HG03139 (cell line): ENCODE measurements at regions not wholly inside any gene's neighbourhood (a gene's known extent, or its start where the extent isn't known, plus 50 kb on each side); places are given as distances from the start of the nearest gene placed in this dataset.
"Not testable (repeated sequence)": the region's sequence is repeated elsewhere in the genome, so short reads cannot be mapped to it uniquely, and the experiment has no call there.

Experiments used
- ATAC-seq: cut with Tn5 transposase; IDR thresholded peaks from one replicate; pipeline ENCODE4 v1.9.1; 2021; ENCODE audit not compliant: unreplicated experiment

GRCh38 chr15:99481951-99482230 is 83.9 kb upstream of the MEF2A start:
- no peak for ATAC-seq

GRCh38 chr15:99482993-99483392 is 82.8 kb upstream of the MEF2A start:
- ATAC-seq: no peak

GRCh38 chr15:99485153-99485961 is 80.4 kb upstream of the MEF2A start:
- ATAC-seq: no peak

- no peak for ATAC-seq
Observed at GRCh38 chr15:99485992-99486370, 79.8 kb upstream of the MEF2A start.

GRCh38 chr15:99486371-99487336 is 79.1 kb upstream of the MEF2A start:
- no peak for ATAC-seq

- ATAC-seq: no peak
Observed at GRCh38 chr15:99487337-99487730, 78.5 kb upstream of the MEF2A start.

GRCh38 chr15:99492275-99492674 is 73.5 kb upstream of the MEF2A start:
- ATAC-seq: no peak

GRCh38 chr15:99492716-99493115 is 73.1 kb upstream of the MEF2A start:
- no peak for ATAC-seq

GRCh38 chr15:99493461-99493860 is 72.3 kb upstream of the MEF2A start:
- no peak for ATAC-seq

- not testable (repeated sequence) for ATAC-seq
Observed at GRCh38 chr15:99494536-99495233, 71.1 kb upstream of the MEF2A start.

- no peak for ATAC-seq
Observed at GRCh38 chr15:99495430-99496301, 70.1 kb upstream of the MEF2A start.

- ATAC-seq: no peak
Observed at GRCh38 chr15:99496302-99496629, 69.5 kb upstream of the MEF2A start.

- peak; percentile 43 for ATAC-seq
Observed at GRCh38 chr15:99502182-99502581, 63.6 kb upstream of the MEF2A start.

GRCh38 chr15:99502661-99503060 is 63.1 kb upstream of the MEF2A start:
- ATAC-seq: peak; percentile 3

GRCh38 chr15:99503411-99503810 is 62.4 kb upstream of the MEF2A start:
- no peak for ATAC-seq

- ATAC-seq: no peak
Observed at GRCh38 chr15:99504071-99504822, 61.5 kb upstream of the MEF2A start.

GRCh38 chr15:99504823-99505551 is 60.8 kb upstream of the MEF2A start:
- ATAC-seq: peak; percentile 35

GRCh38 chr15:99506399-99506798 is 59.4 kb upstream of the MEF2A start:
- ATAC-seq: no peak

- ATAC-seq: no peak
Observed at GRCh38 chr15:99507016-99507503, 58.7 kb upstream of the MEF2A start.
